Fibroblast of the aortic adventitia (primary cell): ENCODE measurements at regions not wholly inside any gene's neighbourhood (a gene's known extent, or its start where the extent isn't known, plus 50 kb on each side); places are given as distances from the start of the nearest gene placed in this dataset.

ENCODE experiments used
- DNase-seq: peaks from one replicate; pipeline ENCODE4 v3.0.0-alpha.2; 2010; ENCODE audit warnings: low read depth
- H3K4me3 ChIP-seq: 2 replicates; pipeline ENCODE4 v1.5.1; 2011; ENCODE audit warnings: low read depth, mild to moderate bottlenecking, control low read depth, low read length, moderate library complexity
- TF ChIP-seq, protein P1 (sequence below): IDR thresholded peaks from 2 replicates; pipeline ENCODE4 v1.5.1; 2011; ENCODE audit warnings: mild to moderate bottlenecking, low read length, control low read depth, inconsistent platforms; ENCODE audit not compliant: insufficient read depth

DNA sequence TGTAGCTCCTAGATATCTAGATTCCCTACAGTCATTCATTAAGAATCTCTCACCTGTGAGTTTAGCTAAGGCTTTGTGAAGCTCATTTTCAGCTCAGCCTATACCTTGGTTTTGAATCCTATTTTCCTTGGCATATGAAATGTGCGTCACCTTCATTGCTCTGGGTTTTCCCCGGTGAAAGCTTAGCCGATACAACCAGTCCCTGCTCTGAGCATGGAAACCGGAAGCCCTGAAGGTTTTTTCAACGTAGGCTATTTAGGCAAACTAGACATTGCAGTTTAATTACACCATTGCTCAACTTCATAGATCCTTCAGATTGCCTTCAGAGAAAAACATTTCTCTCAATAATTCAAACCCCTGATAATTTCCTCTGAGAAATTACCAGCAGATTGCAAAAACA is 206.8 kb upstream of the TPRG1 start:
- DNase-seq: no peak
- H3K4me3 ChIP-seq: no peak overlapping the region
- TF ChIP-seq, protein P1, sequence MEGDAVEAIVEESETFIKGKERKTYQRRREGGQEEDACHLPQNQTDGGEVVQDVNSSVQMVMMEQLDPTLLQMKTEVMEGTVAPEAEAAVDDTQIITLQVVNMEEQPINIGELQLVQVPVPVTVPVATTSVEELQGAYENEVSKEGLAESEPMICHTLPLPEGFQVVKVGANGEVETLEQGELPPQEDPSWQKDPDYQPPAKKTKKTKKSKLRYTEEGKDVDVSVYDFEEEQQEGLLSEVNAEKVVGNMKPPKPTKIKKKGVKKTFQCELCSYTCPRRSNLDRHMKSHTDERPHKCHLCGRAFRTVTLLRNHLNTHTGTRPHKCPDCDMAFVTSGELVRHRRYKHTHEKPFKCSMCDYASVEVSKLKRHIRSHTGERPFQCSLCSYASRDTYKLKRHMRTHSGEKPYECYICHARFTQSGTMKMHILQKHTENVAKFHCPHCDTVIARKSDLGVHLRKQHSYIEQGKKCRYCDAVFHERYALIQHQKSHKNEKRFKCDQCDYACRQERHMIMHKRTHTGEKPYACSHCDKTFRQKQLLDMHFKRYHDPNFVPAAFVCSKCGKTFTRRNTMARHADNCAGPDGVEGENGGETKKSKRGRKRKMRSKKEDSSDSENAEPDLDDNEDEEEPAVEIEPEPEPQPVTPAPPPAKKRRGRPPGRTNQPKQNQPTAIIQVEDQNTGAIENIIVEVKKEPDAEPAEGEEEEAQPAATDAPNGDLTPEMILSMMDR: no peak

DNA sequence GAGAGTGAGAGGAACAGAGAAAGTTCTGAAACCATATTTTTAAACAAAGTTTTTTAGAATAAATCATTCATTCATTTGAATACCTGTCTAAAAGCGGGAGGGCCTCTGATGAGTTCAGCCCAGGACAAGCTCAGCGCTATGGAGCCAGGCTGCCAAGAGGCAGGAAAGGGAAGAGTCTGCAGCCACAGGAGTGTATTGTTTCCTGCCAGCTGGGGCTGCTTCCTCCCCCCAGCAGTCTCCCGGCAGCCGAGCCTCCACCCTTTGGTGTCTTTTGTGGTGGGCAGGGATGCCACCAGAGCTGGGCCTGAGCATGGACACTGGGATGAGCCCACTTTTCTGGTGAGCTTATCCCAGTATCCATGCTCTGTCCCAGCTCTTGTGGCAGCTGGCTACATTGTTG is 199.5 kb upstream of the TPRG1 start:
- DNase-seq: no peak
- H3K4me3 ChIP-seq: no peak overlapping the region
- TF ChIP-seq, protein P1: no peak

DNA sequence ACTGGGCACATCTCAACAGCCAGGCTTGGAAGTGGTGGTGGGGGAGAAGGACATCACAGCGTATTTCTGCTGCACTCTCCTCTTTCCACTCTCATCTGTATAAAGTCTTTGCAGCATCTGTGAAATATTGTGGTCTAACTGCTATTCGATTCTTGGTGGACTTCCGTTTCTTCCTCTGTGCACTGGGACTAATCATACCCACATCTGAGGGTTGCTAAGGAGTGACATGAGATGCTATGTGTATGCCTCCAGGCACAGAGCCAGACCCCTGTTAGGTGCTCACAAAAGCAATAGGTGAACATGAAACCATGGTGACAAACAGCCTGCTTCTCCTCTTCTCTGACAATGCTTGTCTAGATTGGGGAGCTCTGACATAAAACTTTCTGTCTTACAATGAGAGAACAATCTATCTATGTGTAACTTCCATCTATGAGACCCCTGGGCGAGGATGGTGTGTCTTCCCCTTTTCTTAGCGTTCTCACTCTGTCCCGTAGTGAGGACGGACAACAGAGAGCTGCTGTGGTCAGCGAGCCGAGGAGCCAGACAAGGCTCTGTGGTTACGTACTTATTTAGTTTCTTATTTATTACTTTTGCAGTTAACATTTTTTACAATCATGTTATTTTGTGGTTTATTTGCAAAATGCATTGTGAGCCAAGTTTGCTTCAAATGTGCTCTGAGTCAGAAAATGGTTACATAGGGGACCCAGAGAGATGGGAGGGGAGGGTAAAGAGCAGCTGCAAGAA is 196.7 kb upstream of the TPRG1 start:
- H3K4me3 ChIP-seq: no peak overlapping the region
- TF ChIP-seq, protein P1: no peak
- DNase-seq: no peak

DNA sequence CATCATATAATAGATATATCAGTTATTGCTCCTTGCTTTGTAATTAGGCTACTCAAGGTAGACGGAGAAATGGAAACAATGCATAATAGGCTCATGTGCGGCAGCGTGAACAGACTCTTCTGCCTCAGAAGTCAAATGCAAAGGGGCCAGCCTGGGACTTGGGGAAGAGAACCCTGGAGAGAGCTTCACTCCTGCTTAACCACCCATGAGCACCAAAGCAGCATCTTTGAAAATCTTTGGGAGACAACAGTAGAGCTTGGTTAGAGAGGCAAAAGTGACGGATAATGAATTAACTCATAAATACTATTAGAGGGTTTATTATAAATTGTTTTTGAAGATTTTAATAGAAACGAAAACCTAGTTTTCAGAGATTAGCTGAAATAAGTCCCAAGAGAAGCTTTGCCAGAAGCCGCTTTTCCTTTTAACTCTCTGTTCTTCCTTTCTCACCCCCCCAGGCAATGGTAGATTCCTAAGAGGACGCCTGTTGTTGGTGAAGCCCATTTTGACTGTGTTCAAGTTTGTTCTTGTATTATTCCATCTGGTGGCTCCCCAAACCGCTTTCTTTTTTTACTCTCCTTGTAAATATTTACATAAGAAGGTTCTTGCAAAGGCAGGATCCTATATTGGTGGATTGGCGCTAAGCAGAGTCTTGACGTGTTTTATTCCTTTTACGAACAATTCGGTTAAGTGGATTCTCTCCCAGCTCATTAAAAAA is 196.0 kb upstream of the TPRG1 start:
- DNase-seq: no peak
- H3K4me3 ChIP-seq: no peak overlapping the region
- TF ChIP-seq, protein P1: no peak

DNA sequence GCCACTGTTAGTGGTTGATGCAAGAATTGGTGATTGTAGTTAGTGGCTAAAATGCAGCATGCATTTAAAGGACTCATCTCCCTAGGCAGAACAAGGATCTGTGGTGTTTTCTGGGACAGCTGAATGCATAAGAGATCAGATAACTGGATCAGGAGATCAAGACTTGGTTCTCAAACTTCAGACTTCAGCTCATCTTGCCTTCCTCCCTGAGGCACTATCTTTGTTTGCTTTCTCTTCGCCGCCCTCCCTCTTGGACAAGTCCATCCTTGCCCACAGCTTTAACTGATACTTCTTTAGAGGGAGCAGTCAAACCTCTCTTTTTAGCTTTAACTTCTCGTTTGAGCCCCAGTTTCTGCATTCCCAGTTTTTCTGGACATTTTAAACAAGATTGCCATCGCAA is 195.4 kb upstream of the TPRG1 start:
- no peak for DNase-seq
- H3K4me3 ChIP-seq: no peak overlapping the region
- TF ChIP-seq, protein P1: no peak

DNA sequence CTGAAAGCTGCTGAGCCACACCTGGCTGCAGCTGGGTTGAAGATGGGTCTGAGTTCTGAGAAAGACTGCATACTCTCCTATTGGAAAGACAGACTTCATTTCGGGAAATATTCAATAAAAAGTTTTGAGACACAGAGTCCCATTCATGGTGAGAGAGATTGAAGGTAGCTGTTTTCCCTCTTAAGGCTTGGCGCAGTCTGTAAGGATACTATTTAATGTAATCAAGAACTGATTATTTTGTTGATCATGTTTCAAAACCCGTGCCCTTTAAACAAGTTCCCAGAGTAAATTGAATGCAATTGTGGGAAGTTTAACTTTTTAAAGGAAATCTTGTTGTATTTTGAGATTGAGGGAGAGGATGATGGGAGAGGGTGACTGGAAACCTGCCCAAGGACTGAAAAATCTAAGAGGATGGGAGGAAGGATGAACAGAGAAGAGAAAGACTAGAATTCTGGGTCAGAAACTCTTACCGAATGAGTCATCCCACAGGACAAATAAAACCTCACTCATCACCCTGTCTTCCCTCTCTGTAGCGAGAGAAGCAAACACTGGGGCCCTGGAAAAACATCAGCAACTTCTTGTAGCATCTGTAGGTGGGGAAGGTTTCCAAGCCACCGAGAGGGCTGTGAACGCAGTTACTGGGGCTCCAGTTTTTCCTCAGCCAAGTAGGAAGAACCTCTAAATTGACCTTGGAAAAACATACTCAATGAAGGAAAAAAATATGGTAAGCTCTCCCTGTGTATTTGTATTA is 193.2 kb upstream of the TPRG1 start:
- no peak overlapping the region for H3K4me3 ChIP-seq
- DNase-seq: peak; percentile 43
- TF ChIP-seq, protein P1: no peak
